Liver (tissue), 3 donors: ENCODE measurements at regions not wholly inside any gene's neighbourhood (a gene's known extent, or its start where the extent isn't known, plus 50 kb on each side); places are given as distances from the start of the nearest gene placed in this dataset.

Source experiments
- CTCF ChIP-seq: fragments of 150-350 bp; IDR thresholded peaks from 2 replicates; pipeline ENCODE4 v1.5.1; 2017; ENCODE audit warnings: improper control_type of control experiment, low read depth, low read length; ENCODE audit not compliant: missing input control
- EGR1 ChIP-seq, 2 donors: IDR thresholded peaks; 2 replicates each; pipeline ENCODE4 v1.6.1; 2016 to 2018; ENCODE audit warnings: antibody characterized with exemption in 2 of 2, low read depth in 2 of 2
- RAD21 ChIP-seq, 2 donors: IDR thresholded peaks; 2 replicates each; pipeline ENCODE4 v1.6.1; 2016; ENCODE audit warnings: antibody characterized with exemption in 2 of 2, mild to moderate bottlenecking in 2 of 2
- SP1 ChIP-seq: IDR thresholded peaks from 2 replicates; pipeline ENCODE4 v1.6.1; 2018; ENCODE audit warnings: antibody characterized with exemption, mild to moderate bottlenecking
- YY1 ChIP-seq: IDR thresholded peaks from 2 replicates; pipeline ENCODE4 v1.6.1; 2016; ENCODE audit warnings: antibody characterized with exemption, mild to moderate bottlenecking
- ZBTB33 ChIP-seq: IDR thresholded peaks from 2 replicates; pipeline ENCODE4 v1.6.1; 2016; ENCODE audit warnings: antibody characterized with exemption
- donor health status: healthy.
- donor health status: healthy.

GRCh38 chr9:105114964-105115728 is 129.3 kb upstream of the SLC44A1 start:
- TF ChIP-seq SP1: no peak
- TF ChIP-seq CTCF: no peak
- no peak for TF ChIP-seq ZBTB33
- TF ChIP-seq RAD21 (IDR thresholded peaks at IDR 0.05): peak in 1 of 2 donors; percentile 21
- no peak for TF ChIP-seq EGR1 (IDR thresholded peaks at IDR 0.05; ENCODE audit: low read depth in 2 of 2)
- TF ChIP-seq YY1: no peak
